Glomerular endothelial cell (primary cell): ENCODE measurements at regions not wholly inside any gene's neighbourhood (a gene's known extent, or its start where the extent isn't known, plus 50 kb on each side); places are given as distances from the start of the nearest gene placed in this dataset.
"Not testable (repeated sequence)": the region's sequence is repeated elsewhere in the genome, so short reads cannot be mapped to it uniquely, and the experiment has no call there.

Experiments used
- DNase-seq: peaks from one replicate; pipeline ENCODE4 v3.0.0-alpha.2; 2011; ENCODE audit warnings: low read depth, low spot score; ENCODE audit errors: extremely low read depth

- no peak for DNase-seq
Measured at GRCh38 chr18:56285387-56286065, 352.9 kb downstream of the TXNL1 start.

DNA sequence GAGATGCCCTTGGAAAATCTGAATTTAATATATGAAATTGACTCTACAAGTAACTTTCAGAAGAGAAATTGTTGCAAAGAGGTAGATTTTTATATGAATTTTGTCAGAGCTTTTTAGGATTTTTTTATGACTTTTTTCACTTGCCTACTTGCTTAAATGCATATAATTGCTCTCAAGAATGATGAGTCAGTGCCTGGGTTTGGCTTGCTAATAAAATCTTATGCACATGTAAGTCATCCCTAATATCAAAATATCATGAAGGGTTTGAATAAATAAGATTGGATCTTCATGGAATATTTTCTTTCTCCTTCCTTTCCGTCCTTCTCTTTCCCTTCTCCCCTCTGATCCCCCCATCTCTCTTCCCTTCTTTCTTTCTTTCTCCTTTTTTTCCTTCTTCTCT lies 354.1 kb downstream of the TXNL1 start:
- no peak for DNase-seq

GRCh38 chr18:56283316-56283715 lies 355.1 kb downstream of the TXNL1 start:
- DNase-seq = no peak

DNA sequence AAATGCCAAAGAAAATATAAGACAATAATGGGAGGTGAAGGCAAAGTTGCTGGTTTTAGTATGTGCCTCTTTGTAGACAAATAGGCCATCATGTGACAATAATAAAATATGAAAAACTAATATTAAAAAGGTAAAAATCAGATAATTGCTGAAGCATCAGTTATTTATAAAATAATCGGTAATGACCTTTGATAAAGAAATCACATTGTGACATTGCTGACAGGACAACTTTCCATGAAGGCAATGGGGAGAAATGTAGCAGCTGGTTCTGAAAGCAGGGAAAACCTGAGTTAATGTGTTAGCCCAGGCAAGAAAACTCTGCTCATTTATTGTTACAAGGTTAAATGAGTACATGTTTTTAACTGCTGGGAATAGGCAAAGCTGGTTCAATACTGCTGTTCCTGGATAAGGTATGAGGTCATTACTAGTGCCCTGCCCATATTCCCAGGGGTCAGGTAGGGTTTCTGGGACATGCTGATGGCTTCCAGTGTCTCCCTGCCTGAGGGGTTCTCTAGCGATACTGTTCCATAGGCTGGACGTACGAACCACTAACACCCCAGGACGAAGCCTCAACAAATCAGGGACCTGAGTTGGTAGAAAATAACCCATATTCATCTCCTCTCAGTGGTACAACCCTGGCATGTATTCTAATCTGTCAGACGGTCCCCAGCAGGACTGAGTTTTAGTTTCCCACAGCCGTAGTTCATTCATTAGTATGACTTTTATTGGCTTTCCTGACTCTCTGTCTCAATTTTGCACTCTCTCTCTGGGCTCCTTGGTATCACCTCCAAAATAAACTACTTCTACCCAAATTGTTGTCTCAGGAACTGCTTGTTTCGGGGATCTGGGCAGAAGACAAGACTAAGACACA lies 355.9 kb downstream of the TXNL1 start:
- no peak for DNase-seq

DNA sequence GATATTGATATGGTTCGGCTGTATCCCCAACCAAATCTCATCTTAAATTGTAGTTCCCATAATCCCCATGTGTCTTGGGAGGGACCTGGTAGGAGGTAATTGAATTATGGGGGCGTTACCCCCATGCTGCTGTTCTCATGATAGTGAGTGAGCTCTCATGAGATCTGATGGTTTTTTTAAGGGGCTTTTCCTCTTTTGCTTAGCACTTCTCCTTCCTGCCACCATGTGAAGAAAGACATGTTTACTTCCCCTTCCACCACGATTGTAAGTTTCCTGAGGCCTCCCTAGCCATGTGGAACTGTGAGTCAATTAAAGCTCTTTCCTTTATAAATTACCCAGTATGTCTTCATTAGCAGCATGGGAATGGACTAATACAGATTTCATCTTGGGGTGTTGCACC lies 358.6 kb downstream of the TXNL1 start:
- not testable (repeated sequence) for DNase-seq

GRCh38 chr18:56278421-56279003 lies 359.9 kb downstream of the TXNL1 start:
- no peak for DNase-seq

DNA sequence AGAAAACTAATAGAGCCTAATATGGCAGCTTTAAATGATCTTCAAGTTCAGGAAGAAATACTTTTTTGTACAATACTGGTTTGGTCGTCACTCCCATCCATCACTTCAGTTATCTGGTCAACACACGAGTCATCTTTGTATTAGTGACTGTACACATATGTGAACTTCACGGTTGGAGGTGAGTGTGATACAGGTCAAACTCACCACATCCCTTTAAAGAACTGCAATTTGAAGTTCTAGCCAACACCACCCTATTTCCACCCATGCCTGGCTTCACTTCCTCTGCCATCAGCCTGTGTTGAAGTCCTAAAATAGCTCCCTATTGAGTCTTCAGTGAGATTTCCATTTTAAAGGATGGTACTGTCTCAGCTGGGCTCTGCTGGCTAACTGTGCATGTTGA lies 361.9 kb downstream of the TXNL1 start:
- DNase-seq = no peak

GRCh38 chr18:56273541-56274219 lies 364.7 kb downstream of the TXNL1 start:
- DNase-seq = no peak

GRCh38 chr18:56270671-56271250 lies 367.6 kb downstream of the TXNL1 start:
- no peak for DNase-seq

DNA sequence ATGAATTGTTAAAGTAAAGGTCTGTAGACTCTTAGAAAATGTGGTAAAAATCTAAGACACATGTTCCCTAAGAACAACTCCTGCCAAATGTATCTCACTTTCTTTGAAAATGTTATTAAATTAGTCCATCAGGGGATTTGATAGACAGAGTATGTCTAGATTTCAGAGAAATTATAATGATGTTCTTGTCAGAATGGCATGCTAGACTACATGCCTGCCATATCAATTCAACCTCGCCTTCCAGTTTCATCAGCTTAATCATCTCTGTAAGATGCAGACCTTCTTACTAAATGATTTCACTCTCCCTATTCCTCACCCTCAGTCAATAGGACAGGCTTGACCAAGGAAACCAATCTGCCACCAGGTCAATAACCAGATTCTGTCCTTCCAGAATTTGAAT lies 368.4 kb downstream of the TXNL1 start:
- no peak for DNase-seq

- no peak for DNase-seq
Measured at GRCh38 chr18:56268952-56269351, 369.4 kb downstream of the TXNL1 start.

- DNase-seq = no peak
Measured at GRCh38 chr18:56267334-56267733, 371.1 kb downstream of the TXNL1 start.

- DNase-seq = no peak
Measured at GRCh38 chr18:56258178-56258577, 380.2 kb downstream of the TXNL1 start.

GRCh38 chr18:56257205-56257604 lies 381.2 kb downstream of the TXNL1 start:
- no peak for DNase-seq

DNA sequence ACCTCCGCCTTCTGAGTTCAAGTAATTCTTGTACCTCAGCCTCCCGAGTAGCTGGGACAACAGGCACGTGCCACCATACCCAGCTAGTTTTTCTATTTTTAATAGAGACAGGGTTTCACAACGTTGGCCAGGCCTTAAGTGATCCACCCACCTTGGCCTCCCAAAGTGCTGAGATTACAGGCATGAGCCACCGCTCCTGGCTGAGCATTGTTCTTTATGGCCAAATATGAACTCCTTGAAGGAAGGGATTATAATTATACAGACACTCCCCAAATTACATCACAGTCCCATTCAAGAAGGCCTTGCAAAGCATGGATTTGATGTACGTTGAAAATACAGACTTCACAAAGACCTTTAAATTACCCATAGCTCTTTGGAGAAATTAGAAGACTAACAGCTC lies 381.7 kb downstream of the TXNL1 start:
- DNase-seq = no peak

DNA sequence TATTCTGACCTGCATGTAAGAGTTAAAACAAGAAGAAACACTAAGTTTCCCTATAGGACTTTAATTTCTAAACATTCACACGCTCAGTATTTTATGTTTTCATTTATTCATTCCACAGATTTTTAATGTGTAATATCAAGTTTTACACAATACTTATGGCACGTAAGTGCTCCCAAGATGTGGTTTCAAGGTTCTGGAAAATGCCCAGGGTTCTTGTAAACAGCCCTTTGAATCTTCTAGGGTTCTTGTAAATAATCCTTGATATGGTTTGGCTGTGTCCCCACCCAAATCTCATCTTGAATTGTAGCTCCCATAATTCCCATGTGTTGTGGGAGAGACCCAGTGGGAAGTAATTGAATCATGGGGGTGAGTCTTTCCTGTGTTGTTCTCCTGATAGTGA lies 383.0 kb downstream of the TXNL1 start:
- no peak for DNase-seq

GRCh38 chr18:56252456-56252855 lies 385.9 kb downstream of the TXNL1 start:
- no peak for DNase-seq

DNA sequence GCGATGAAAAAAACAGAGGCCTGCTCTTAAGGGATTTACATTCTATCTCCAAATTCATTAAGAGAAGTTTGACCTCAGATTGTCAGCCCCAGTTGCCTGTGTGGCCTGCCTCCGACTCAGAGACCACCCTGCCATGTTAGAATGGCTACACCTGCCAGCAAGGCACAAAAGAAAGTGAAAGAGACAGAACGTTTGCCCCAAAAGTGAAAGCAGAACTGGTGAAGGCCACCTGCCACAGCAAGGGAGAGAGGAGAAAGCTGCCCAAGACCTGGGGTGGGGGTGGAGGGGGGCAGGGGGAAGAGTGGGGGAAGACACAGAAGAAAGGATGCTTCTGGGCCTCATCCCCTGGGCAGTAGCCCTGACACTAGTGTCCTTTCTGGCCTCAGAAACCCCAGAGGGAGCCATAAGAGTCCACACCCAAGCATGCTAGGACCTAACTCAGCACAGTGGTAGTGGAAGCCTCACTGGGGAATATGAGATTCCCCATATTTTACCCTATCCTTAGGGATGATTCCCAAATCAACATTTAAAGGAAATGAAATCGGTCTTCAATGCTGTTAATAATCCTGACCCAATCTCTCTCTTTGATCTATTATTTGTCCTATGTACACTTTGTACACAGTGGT lies 389.7 kb downstream of the TXNL1 start:
- no peak for DNase-seq

GRCh38 chr18:56246916-56247315 lies 391.5 kb downstream of the TXNL1 start:
- no peak for DNase-seq

DNA sequence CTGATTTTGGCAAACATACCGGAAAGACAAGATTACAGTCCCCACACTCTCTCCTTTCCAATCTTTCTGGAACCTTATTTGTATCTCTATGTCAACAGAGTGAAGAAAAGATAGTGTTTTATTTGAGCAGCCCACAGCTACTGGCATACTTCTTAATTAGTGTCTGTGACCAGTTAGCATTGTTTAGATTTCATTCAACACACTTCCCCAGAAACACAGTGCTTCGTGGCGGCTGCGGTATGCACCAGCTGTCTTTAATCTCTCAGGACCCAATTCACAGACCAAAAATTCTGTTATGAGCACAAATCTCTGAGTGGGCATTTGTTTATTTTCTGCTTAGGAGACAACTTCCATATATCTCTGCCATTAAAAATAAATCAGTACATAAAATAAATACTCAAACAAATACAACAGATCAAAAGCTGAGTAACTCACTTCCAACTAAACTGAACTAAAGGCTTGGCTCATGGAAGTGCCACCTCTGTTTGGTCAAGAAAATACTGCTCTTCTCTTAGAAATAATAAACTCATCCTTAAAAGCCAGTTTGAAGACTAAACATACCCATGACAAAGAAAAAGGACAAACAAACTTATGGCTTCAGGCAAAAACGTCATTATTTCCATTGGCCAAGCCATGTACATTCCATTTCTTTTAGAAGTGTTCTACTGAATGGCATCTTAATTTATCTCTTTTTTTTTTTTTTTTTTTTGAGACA lies 392.4 kb downstream of the TXNL1 start:
- DNase-seq = no peak
